ENCODE measurements at regions not wholly inside any gene's neighbourhood (a gene's known extent, or its start where the extent isn't known, plus 50 kb on each side); places are given as distances from the start of the nearest gene placed in this dataset.

DNA sequence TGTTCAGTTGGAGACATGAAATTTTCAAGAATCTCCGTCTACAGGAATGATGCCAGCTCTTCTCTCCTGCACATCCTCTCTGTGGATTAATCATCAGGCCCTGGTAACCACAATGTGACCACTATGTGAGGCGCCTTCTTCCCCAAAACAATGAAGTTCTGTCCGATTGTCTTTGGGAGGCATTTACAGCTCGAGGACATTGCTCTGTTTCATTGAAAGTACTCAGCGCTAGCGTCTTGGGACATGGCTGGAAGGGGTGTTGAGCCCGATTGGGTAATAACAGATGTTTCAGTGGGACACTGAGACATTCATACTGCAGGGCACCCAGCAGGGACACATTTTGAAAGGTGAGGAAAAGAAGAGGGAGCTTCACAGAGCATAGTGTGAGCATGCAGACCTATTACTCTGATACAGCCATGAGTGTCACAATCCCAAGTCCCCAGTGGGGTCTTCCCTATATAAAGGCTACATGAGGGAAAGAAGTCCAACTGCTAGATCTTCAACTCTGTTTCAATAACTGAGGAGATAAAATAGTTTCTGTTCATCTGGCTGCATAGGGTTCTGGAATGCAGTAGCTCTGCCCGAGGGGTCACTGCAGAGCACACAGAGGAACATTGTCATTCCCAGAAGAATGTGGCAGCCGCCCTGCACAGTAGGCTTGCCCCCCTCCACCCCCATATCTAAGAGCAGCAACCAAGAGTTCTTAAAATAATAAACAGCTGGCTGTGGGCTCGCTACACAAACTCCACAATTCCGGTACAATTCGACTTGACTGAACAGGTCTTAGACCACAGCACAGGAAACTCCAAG lies 237.3 kb downstream of the OSR1 start:
- TF ChIP-seq EP300 (IDR thresholded peaks at IDR 0.05; ENCODE audit: borderline replicate concordance) = no peak
- TF ChIP-seq CEBPB (IDR thresholded peaks at IDR 0.05) = no peak
- TF ChIP-seq TAF1 (IDR thresholded peaks at IDR 0.05; ENCODE audit: low read depth) = no peak
- TF ChIP-seq, protein P1, sequence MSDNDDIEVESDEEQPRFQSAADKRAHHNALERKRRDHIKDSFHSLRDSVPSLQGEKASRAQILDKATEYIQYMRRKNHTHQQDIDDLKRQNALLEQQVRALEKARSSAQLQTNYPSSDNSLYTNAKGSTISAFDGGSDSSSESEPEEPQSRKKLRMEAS (IDR thresholded peaks at IDR 0.05) = no peak
- no peak for TF ChIP-seq FOXM1 (IDR thresholded peaks at IDR 0.05; ENCODE audit: borderline replicate concordance, low read depth)
- no peak for TF ChIP-seq YY1 (IDR thresholded peaks at IDR 0.05; ENCODE audit: low read depth)
- TF ChIP-seq, protein P2, sequence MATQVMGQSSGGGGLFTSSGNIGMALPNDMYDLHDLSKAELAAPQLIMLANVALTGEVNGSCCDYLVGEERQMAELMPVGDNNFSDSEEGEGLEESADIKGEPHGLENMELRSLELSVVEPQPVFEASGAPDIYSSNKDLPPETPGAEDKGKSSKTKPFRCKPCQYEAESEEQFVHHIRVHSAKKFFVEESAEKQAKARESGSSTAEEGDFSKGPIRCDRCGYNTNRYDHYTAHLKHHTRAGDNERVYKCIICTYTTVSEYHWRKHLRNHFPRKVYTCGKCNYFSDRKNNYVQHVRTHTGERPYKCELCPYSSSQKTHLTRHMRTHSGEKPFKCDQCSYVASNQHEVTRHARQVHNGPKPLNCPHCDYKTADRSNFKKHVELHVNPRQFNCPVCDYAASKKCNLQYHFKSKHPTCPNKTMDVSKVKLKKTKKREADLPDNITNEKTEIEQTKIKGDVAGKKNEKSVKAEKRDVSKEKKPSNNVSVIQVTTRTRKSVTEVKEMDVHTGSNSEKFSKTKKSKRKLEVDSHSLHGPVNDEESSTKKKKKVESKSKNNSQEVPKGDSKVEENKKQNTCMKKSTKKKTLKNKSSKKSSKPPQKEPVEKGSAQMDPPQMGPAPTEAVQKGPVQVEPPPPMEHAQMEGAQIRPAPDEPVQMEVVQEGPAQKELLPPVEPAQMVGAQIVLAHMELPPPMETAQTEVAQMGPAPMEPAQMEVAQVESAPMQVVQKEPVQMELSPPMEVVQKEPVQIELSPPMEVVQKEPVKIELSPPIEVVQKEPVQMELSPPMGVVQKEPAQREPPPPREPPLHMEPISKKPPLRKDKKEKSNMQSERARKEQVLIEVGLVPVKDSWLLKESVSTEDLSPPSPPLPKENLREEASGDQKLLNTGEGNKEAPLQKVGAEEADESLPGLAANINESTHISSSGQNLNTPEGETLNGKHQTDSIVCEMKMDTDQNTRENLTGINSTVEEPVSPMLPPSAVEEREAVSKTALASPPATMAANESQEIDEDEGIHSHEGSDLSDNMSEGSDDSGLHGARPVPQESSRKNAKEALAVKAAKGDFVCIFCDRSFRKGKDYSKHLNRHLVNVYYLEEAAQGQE (IDR thresholded peaks at IDR 0.05; ENCODE audit: low read depth) = no peak
- no peak for TF ChIP-seq NFIC (IDR thresholded peaks at IDR 0.05)
- no peak for TF ChIP-seq RAD21 (IDR thresholded peaks at IDR 0.05; ENCODE audit: low read depth)
- TF ChIP-seq TCF12 (IDR thresholded peaks at IDR 0.05; ENCODE audit: low read depth) = no peak
- TF ChIP-seq EGR1 (IDR thresholded peaks at IDR 0.05) = no peak
- no peak for TF ChIP-seq CREB1 (IDR thresholded peaks at IDR 0.05; ENCODE audit: low read depth)
